SIG-M5 (cell line): ENCODE measurements at regions not wholly inside any gene's neighbourhood (a gene's known extent, or its start where the extent isn't known, plus 50 kb on each side); places are given as distances from the start of the nearest gene placed in this dataset.
"Not testable (repeated sequence)": the region's sequence is repeated elsewhere in the genome, so short reads cannot be mapped to it uniquely, and the experiment has no call there.

ENCODE experiments used
- DNase-seq: peaks from one replicate; lab custom pipeline; 2025; lab: John Stamatoyannopoulos, UW

DNA sequence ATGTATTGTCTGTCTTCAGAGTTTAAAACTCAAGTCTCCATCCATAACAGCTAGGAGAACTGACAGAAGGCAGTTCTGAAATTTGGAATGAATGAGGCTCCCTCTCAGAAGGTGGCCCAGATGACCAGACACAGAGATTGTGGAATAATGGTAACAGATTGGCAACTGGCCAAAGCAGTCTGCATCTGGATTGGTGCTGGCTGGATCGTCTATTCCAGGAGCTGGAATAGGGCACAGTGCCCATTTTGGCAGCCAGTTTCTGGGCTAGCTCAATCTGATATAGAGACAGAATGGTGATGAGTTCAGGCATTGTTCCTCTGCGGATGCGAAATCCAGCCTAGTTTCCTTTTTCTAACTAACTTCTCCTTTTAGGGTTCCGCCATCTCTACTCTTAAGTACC lies 851.7 kb downstream of the PDCD6IP start:
- no peak for DNase-seq

DNA sequence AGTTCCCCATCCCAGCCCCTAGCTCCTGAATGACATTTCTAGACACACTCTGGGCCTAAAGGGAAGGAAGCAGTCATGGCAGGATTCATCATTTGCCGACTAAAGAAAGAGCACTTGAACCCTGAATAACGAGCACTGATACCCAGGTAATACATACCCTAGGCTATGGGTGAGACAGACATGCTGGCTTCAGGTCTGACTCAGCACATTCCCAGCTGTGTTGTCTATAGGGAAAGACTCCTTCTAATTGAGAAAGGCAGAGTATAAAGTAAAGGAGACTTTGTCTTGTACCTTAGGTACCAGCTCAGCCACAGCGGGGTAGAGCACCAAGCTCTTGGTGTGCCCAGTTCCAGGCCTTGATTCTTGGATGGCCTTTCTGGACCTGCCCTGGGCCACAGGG lies 870.5 kb downstream of the PDCD6IP start:
- no peak for DNase-seq

DNA sequence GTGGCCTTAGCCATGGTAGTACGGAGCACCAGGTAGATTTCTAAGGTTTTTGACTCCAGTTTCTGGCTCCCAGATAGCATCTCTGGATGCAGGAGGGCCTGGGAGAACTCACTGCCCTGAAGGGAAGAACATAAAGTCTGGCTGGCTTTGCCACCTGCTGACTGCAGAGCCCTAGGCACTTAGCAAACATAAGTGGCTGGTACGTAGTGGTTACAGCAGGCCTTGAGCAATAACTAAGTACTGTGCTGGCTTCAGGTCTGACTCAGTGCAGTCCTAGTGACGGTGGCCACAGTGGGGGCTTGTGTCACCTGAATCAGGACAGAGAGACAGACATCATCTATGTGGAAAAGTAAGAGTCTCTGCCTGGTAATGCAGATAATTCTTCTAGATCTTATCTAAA lies 871.1 kb downstream of the PDCD6IP start:
- no peak for DNase-seq

DNA sequence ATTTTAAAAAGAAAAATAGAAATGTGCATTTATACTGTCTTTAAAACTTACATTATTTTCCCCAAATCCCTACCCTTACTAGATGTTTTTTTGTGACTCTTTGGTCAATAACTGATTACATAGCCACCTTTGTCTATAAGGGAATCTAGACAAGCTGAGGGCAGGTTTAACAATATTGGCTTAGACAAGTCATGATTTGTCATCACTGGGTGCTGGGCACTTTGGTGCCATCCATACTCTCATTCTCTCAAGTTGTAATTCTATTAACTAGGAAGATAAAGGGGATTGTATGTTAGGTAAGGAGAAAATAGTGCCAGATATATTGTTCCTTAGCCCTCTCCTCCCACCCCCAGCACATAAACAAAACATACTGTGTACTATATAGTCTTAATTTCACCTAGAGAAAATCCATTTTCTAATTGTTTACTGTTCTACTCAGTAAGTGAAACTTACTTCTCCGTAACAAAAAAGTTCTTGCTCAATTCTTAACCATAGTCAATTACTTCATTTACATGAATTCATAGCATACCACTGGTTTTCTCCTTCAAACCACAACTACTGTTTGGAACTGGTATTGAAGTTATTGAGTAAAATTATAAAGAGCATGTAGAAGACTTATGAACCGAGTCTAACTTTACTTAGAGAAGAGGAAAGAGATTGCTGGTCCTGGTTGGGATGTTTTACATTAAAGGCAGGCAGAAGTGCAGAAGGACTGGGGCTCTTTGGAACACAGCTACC lies 877.1 kb downstream of the PDCD6IP start:
- DNase-seq, result no peak

DNA sequence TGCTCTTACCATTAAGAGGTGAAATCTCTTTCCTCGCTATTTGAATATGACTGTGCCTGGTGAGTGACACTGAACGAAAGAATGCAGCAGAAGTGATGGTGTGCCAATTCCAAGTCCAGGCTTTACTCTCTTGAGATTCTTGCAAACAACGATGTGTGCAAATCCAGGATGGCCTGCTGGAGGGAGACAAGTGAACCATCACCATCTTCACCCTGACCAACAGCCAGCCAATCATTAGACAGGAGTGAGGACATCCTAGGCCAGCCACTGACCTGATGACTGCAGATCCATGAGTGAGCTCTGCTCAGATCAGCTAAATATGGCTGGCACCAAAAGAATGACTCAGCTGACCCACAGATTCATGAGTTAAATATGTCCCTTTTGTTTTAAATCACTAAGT lies 878.0 kb downstream of the PDCD6IP start:
- DNase-seq, result no peak

DNA sequence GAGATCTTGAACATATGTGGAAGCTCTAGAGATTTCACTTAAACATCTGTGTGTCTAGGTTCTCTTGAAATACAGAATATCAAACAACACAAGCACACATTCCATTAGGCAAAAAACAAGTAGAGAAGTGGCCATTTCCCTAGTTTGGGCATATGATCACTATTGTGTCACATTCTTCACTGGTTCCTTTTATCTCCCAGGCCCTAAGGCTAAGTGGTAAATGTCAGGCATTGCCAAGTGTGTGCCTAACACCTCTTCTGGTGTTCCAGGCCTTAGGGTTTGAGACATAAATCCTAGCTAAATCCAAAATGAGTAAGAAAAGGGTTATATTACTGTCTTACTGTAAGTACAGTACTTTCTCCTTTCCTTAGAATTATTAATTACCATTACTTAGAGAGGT lies 880.1 kb downstream of the PDCD6IP start:
- DNase-seq, result no peak

DNA sequence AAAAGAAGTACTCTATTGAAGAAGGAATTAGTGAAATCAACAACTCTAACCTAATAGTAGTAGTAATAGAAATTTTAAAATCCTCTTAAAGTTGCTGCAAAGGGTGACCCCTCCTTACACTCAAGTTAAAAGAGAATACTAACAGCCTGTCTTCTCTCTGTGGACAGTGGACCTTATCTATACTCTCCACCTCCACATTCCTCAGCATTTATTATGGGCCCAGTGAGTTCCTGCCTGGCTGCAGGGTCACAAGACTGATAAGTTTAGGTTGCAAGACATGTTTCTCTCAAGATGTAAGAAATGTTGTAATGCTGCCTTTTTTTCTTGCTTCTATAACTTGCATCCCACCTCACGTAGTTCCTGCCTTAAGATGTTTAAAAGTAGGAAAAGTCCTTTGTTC lies 880.6 kb downstream of the PDCD6IP start:
- DNase-seq, result not testable (repeated sequence)

DNA sequence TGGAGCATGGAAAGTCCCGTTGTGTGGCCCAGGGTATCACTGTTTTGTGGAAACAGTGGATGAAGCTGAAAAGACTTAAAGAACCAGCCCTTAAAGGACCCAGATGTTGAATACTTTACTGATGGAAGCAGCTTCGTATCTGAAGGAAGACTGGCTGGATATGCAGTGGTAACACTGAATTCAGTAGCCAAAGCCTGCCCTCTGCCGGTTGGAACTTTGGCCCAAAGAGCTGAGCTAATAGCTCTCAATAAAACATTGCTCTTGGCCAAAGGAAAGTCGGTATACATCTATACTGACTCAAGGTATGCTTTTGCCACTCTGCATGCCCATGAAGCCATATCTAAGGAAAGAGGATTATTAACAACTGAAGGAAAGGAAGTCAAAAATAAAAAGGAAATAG lies 885.4 kb downstream of the PDCD6IP start:
- no peak for DNase-seq

DNA sequence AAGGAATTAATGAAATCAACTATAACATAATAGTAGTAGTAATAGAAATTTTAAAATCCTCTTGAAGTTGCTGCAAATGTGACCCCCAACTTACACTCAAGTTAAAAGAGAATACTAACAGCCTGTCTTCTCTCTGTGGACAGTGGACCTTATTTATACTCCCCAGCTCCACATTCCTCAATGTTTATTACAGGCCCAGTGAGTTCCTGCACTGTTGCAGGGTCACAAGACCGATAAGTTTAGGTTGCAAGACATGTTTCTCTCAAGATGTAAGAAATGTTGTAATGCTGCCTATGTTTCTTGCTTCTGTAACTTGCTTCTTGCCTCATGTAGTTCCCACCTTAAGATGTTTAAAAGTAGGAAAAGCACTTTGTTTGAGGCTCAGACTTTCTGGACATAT lies 888.1 kb downstream of the PDCD6IP start:
- no peak for DNase-seq

DNA sequence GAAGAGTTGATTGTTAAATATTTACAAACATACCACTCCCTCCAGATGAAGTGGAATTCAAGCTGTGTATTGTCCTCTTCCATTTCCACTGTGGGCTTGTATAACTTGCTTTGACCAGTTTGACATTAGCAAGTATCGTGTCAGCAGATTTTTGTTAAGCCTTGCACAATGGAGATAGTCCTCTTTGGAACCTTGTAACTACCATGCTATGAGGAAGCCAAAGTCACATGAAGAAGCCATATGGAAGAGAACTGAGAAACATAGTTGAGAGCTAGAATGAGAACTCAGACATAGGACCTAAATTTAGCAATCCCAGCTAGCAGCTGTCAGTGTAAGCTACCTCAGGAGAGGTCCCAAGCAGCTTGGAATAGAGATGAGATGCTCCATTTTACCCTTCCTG lies 889.2 kb downstream of the PDCD6IP start:
- DNase-seq, result no peak

DNA sequence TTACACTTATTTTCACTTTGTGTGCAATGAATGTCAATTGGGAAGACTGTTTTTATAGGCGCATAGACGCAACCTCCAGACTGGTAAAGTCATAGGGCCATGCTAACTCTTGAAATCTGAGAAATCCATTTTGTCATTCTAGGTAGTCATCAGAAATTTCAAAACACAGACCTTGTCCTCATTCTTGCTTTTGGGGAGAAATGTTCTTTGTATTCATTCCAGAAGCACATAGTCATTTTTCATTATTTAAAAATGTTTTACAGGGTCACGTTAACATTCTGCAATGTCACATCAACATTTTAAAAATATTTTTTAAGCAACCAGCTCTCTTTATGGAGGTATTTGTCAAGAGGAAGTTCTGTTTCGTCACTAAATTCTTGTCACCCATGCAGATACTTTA lies 898.4 kb downstream of the PDCD6IP start:
- DNase-seq, result no peak

DNA sequence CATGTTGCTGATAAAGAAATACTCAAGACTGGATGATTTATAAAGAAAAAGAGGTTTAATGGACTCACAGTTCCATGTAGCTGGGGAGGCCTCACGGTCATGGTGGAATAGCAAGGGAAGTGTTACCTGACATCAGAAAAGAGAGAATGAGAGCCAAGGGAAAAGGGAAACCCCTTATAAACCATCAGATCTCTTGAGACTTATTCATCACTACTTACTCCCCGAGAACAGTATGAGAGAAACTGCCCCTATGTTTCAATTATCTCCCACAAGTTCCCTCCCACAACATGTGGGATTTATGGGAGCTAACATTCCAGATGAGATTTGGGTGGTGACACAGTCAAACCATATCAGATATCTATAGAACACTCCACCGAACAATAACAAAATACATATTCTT lies 904.6 kb downstream of the PDCD6IP start:
- DNase-seq, result no peak

DNA sequence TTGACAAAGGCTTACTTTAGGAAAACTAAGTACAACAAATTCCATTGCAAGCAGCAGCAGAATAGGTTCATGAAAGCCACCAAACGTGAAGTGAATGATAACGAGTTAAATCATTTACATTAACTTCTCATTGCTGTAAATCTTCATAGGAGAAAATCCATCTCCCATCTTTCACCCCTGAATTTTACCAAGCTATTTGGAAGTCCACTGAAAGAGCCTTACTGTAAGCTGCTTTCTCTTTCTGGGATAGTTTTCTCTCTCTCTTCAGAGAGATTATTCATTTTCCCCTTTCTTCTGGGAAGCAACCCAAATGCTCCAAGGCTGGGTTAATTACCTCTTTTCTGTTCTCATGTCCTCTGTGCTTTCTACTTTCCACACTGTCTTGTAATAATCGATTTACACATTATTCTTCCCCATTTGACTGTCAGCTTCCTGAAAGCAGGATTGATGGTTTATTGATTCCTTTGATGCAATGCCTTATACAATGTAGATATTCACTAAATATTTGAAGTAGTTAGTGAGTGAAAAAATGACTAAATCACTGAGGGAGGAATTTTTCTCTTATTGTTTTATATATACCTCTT lies 914.3 kb upstream of the ARPP21 start:
- DNase-seq, result no peak

DNA sequence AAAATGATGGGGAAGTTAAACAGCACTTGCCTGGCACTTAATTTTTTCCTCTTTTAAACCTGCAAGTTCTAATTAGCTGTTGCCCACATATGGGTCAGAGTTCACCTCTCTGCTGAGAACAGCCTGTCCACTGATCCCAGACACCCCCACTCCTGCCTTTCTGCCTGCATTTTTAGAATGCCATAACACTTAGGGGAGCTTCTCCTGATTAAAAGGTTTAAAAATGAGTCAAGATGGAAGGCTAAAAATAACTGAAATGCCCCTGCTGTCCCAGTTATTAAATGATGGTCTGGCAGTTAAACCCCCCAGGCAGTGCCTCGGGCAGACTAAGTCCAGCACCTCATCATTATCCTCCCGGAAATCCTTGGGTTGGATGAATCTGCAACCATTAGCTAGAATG lies 913.6 kb upstream of the ARPP21 start:
- DNase-seq, result no peak

DNA sequence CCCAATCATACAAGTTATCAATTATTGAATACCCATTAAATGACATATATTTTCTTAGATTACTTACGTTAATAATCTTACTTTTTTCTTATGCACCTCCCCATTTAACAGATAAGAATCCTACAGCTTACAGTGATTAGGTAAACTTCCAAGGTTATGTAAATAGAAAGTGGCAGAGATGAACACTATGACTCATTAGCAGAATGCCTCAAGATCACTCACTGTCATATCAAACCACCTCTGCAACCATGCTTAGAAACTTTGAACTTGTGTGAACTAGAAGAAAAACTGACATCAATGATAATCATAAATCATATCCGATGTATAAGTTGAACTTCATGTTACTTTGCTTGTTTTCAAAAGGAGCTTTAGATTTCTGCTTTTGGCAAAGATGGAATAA lies 911.6 kb upstream of the ARPP21 start:
- no peak for DNase-seq

DNA sequence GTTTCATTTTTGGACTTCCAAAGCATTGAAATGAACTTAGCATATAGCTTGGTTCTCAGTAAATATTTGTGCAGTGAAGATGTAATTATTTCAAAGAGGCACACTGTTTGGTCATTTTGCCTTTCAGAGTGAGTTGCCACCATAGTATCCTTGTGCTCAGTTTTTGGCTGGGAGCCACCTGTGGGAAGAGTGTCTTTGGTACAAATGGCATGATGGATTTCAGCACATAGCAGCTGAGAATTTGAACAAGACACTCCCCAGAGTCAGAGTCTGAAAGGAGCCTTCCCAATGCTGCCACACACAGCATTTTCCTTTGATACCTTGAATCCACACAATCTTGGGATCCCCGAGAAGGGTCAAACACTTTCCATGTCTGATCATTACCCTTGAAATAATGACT lies 897.2 kb upstream of the ARPP21 start:
- DNase-seq, result no peak

DNA sequence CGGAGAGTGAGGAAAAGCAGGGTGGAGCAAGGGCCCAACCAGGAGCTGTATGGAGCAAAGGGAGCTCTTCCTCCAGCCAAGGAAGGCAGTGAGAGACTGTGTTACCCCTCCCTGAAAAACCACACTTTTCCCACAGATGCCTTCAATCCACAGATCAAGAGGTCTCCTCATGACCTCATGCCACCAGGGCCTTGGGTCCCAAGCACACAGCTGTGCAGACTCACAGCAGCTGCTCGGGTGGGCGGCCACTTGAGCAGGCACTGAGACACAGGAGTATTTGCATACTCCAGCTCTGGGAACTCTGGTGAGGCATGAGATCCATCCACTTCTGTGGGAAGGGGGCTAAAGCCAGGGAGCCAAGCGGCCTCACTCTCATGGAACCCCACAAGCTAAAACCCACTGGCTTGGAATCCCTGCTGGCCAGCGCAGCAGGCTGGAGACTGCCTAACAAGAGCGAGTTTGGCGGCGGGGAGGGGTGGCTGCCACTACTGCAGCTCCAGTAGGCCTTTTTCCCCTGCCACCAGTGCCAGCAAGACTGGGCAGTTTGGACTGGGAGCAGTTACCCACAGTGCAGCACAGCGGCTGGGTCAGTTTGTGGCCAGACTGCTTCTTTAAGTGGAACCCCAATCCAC lies 880.6 kb upstream of the ARPP21 start:
- no peak for DNase-seq

DNA sequence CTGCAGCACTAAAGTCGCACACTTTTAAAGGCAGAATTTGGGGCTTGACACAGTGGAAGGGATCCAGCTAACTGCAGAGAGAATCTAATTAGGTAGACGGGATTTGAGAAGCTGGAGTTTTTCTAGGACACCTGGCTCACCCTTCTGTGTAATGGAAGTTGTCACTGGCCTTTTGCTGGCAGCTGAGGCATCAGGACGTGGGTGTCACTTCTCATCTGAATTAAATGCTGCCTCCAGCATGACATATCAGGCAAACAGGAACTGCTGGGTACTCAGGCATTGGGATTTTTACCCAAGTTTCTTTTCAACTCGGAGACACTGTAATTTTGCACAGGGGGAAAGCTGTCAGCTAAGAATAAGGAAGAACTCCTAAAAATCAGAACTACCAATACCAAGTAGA lies 861.9 kb upstream of the ARPP21 start:
- DNase-seq, result no peak

DNA sequence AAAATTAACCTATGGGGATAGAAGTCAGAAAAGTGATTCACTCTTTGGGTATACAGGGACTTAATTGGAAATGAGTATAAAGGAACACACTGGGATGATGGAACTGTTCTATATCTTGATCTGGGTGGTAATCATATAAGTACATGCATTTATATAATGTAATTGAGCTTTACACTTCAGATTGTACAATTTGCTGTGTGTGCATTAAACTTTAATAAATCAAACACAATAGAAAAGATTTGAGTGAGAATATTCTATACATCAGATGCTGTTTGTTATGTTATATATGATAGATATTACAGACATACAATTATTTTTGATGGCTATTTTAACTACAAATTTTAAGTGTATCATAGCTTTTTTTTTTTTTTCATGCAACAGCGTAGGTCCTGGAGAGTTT lies 860.2 kb upstream of the ARPP21 start:
- no peak for DNase-seq

DNA sequence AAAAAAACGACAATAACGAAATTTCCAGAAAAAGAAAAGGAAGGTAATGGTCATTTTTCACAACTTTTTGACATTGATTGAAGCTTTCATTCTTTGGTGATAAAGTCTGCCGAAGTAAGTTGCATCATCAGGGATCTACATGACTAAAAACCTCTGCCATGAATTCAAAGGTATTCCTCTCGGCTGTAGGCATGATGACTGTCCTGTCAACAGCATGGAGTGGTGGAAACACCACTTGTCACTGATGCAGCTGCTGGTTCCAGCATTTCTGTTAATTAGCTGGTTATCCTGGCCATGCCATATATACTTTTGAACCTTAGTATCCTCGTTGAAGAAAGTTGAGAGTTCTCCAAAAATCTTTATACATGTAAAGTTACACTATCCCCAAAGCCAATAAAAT lies 859.0 kb upstream of the ARPP21 start:
- DNase-seq, result no peak

DNA sequence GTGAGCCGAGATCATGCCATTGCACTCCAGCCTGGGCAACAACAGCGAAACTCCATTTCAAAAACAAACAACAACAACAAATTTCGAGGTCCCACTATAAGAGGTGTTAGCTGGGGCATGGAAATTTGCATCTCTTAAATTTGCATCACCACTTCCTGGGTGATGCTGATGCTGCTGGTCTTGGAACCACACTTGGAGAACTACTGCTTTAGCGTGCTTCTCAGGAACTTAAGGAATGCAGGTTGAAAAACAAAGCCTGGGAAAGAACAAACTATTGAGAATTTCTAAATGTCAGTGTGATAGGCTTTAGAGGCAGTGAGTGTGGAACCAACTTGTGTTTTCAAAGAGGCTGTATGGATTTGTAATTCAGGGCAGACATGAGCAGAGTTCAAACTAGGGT lies 858.4 kb upstream of the ARPP21 start:
- DNase-seq, result no peak

DNA sequence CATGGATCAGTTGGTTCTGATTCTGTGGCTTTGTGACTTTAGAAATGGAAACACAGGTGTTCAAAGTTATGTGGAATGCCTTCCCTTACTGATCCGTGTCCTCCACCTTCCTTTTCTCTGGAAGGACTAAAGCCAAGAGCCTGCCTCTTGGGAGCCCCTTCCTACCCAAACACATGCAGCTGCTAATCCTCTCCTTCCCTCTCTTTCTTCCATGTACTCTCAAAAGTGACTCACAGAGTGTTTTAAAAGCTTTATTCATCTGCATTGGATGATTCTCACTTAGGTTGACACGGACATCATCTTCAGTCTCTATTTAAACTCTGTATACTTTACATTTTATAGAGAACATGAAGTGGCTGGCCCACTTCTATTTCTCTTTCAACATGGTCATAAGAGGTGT lies 856.5 kb upstream of the ARPP21 start:
- DNase-seq, result no peak

DNA sequence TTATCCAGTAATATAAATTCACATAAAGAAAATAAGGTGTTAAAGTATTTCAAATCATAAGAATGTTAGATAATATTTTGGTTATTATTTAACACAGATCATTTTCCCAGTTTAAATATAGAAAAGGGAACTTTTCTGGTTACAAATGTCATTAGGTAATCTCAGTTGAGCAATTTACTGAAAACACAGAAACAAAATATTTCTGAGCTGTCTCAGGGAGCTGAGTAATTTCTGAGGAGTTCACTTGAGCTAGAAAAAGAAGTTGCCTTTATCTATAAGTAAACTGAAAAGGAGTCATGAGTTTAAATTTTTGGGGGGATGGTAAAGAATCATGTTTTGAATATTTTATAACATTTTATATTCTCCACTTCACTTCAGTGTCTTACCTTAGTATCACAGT lies 855.4 kb upstream of the ARPP21 start:
- no peak for DNase-seq

DNA sequence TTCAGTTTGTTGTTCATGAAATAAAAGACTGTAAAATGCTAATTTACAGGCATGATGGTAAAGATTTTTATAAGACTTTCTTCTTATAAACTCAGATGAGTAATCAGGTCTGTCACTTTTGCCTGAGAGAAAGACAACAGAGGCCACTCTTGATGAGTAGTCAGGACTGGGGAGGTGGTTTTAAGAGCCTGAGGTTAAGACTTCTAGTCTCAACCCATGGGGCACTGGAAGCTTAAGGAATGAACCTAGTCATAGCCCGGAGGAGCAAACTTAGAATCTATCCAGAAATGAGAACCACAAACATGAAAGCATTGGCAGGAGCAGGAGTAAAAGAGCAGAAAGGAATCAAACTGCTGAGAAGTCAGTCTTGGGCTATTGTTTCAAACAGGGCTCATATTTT lies 846.3 kb upstream of the ARPP21 start:
- DNase-seq, result no peak
